DMS79 treated with DMSO at 0.1 percent for 48 hours (cell line): ENCODE measurements at regions not wholly inside any gene's neighbourhood (a gene's known extent, or its start where the extent isn't known, plus 50 kb on each side); places are given as distances from the start of the nearest gene placed in this dataset.

Source experiments
- DNase-seq: peaks from one replicate; lab custom pipeline; 2025; lab: John Stamatoyannopoulos, UW

DNA sequence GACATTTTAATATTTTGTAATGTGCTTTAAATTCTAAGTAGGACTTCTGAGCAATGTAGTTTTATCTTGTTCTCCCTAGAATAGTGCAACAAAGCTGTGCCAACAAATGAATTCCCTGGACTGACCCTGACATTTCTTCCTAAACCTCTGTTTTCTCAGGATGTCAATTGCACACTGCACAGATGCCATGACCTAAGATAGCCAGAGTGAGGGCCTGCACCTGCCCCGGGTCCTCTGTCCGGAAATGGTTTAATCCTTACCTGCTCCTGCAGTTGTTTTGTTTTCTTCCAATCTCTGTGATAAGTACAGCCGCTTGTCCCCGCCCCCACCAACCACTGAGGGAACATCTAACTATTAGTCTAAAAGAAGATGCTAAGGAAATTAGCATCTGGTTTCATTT lies 831.5 kb downstream of the GALC start:
- no peak for DNase-seq

DNA sequence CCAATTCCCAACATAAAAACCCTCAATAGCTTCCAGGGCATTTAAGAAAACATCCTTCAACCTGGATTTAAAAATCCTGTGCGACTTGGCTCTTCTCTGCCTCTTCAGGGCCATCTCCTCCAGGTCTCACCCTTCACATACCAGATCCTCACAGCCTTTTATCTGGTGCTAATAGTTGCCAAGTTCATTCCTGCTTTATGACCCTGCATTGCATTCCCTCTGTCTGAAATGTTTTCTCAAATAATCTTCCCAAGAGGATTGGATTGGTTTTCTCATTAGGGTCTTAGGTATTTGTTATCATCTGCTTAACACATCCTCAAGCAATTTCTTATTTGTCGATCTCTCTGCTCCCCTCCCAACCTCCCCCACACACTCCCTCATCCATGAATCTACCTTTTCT lies 832.0 kb downstream of the GALC start:
- DNase-seq = no peak

DNA sequence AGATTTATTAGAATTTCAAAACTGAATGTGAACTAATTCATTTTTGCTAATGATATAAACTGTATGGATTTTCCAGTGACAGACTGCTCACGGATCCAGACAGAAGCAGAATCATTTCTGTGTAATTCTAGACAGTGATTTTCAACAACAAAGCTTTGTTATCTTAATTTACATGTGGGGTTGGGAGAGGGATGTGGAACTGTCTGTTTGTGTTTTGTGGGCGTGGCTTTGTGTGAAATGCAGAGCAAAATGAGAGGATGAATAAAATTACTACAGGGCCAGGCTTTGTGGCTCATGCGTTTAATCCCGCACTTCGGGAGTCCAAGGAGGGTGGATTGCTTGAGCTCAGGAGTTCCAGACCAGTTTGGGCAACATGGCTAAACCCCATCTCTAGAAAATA lies 834.7 kb downstream of the GALC start:
- DNase-seq = no peak

DNA sequence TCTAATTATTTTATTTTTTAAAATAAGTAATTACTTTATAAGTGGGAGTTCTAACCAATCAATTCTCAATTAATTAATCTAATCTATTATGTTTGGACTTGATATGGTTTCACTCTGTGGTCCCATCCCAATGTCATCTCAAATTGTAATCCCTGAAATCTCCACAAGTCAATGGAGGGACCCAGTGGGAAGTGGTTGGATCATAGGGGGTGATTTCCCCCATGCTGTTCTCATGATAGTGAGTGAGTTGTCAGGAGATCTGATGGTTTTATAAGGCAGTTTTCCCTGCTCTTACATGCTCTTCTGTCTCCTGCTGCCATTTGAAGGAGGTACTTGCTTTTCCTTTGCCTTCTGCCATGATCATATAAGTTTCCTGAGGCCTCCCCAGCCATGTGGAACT lies 836.1 kb downstream of the GALC start:
- no peak for DNase-seq

DNA sequence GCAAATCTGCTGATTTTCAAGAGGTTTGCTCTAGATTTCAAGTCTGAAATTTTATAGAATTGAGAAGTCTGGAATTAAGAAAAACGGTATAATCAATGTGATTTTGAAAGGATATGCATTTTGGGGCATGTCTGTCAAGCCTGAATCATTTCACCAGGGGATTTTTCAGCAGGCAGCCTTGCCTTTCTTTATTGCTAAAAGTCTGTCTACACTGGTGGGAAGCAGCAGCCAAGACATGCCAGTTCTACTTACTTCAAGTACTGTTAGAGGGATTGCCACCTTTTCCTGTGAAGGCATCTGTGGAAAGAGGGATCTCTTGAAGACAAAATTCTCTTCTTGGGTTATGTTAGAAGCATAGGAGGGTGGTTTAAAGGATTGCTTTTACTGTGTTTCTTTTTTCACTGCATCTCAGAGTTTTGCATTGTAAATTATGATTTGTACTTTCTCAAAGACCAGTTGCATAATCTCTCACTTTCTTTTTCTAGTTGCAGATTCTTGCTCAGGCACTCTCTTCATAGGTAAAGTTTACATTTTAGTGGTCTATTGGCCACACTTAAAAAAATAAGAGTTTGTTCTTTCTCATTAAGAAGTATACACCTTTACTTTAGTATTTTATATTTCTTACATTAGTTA lies 837.0 kb downstream of the GALC start:
- DNase-seq = no peak

DNA sequence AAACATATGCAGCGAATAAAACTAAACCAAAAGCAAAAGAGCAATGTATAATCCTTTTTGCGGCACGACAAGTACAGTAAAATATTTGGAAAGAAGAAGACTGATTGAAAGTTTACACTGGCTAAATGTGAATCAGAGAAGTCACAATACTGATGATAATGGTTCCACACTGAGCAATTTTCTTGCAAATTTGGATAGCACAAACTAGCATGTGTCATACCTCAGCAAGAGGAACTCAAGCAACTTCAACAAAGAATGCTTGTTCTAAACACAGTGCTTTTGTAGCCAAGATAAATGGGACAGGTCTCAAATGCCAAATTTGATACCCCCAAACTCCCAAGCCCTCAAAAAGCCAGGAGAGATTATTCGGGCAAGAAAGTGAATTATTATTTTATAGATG lies 839.1 kb downstream of the GALC start:
- no peak for DNase-seq

DNA sequence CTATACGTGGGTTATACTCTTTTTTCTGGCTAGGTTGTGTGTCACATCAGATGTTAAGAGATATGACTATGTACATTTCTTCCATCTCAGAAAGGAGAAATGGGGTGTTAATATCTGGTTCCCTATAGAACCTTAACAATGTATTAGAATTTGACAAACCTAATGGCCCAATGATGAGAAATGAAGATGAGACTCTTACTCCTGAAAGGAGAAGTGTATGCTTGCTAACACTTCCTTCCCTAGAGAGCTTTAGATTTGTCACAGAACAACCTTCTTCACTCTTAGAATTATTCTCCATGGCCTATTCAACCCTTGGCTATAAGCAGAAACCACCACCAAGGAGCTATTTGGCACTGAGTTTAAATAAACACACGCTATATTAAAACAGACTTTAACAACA lies 839.6 kb downstream of the GALC start:
- no peak for DNase-seq

DNA sequence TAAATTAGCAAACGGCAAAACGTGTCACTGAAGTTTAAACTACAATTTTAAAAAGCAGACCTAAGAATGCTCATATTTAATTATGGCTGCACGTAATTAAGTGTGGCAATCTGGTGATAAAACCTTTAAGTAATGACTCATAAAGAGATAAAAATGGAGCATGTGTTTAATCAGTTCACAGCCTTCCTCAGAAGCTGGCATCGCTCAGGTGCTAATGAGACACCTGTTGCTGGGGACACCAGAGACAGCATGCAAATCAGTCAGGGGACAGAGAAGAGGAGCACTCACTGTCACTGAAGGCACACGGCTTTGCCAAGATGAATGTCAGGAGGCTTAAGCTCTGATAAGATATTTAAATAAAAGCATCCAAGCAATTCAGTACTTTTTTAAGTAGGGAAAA lies 840.3 kb downstream of the GALC start:
- no peak for DNase-seq

DNA sequence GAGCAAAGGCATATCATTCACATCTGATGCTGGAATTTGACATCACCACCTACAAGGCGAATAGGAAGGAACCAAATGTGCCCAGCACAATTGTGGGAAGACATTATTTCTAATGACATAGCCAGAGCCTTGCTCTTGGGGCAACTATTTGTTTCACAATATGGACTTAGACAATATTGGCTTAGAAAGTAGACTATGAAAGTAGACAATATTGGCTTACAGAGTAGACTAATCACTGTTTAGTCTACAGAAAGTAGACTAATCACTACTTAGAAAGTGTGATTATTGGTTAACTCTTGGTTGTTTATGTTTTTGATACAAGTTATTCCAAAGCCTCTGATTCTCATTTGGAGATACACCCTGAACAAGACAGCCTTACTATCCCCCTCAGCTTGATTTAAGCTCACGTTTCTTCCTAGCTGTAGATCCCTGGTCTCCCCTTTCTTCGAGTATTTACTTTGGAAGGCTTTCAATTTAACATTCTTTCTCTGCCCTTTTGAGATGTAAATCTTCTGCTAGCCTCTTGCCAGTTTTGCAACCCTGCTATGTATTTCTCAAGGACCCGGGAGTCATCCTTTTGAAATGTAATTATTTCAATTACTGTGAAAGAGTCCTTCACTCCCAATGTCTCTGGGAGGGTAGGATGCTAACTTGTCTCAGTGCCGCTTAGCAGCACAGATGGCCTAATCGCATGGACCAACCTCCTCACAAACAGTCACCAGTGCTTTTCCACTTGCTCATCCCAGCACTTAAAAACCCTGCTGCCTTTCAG lies 843.2 kb downstream of the GALC start:
- peak; percentile 92 for DNase-seq

DNA sequence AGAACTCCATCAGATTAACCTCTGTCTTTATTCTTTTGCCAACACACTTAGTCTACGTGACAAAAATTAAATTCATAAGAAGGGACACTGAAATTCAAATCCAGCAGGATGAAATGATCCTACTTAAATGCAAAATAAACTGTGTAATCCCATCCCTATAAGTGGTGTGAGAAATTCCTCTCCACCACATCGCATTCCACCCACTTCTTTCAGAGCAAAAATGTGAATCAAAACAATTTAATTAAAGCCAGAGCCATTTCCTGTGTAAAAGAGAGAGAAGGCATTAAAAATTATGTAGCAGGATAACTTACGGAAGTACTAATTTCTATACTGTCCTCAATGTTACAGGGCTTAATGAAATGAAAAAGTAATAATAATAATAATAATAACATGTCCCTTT lies 844.3 kb downstream of the GALC start:
- DNase-seq = no peak

DNA sequence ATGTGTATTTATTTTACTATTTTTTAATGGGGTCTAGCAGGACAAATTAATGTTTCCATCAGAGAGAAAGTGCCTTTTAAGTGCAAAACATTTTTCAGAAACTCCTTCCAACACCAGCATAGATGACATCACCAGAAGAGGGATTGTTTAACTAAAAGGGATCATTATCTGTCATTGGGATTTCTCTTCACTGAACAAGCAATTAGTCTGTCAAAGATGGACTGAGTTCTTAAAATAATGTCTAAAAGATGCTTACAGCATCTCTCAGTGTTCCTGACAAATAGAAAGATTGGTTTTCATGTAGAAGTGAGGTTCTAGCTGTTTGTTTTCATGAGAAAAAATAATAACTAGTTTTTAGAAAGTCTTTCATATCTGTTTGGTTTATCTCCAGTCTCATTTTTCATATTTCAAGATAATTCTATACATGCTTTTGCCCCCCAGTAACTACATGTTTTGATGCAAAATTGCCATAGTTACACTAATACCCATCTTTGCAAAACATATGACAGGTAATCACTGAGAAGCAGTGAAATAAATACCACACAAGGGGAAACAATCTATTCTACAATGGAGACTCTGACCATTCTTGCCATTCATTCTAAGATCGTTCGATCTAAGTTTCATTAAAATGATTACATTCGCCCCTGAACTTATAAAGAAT lies 850.3 kb downstream of the GALC start:
- DNase-seq = no peak

DNA sequence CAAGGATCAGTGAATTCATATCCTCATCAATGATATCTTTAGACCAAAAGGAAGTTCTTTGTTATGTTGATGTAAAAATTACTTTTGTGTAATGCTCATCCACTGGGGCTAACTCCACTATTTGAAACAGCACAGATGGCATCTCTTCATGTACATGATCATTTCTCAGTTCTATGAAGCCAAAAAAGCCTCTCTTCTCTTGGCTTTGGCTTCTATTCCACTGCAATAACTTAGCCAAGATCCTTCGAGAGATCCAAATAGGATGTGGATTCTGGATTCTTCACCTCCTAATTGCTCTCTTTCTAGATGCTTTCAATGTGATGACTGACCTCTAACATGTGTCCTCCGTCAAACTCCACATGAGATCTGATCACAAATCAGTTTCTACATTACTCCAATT lies 851.2 kb downstream of the GALC start:
- DNase-seq = no peak

DNA sequence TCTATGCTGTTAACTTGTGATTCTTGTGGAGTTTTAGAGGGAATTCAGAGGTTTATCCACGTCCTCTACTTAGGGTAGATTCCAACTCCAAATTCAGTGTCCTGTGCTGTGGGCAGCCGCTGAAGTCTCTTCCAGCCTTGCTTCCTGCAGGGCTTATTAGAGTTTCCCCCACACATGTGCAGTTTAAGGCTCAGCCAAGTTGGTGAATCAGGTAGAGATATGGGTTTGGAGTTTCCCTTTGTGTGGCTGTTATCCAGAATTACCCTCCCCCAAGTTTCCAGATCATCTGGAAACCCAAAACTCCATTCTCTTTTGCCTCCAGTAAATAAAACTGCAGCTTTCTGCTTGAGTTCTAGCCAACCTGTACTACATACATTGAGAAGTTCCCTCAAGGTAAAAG lies 853.7 kb downstream of the GALC start:
- no peak for DNase-seq

DNA sequence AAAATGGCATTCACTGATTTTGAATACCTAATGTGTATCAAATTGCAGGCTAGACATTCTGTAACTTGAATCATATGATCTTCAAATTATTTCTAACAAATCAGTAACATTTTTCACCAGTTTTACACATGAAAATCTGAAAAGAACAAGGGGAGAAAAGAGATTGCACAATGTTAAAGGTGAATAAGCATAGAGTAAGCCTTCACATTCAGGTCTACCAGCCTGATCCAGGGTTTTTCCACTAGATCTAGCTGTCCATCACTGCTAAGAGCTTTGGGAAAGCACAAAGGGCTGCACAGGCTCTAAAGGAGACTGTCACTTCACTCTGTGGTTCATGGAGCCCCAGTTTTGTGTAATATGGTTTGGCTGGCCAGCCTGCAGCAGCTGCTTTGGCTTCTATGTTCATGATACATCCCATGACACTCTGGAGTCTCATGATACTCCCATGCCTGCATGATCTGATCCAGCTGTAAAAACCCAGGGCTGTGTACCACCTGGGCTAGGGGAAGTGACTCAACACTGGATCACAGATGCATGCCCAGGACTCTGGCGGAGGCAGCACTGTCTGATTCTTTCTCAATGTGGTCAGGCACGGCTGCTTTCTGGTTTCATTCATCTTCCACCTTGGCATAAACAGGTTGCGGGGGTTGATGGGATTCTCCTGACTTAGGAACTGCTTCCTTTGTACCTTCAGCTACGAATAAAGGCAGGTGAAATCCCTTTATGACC lies 859.7 kb downstream of the GALC start:
- no peak for DNase-seq

DNA sequence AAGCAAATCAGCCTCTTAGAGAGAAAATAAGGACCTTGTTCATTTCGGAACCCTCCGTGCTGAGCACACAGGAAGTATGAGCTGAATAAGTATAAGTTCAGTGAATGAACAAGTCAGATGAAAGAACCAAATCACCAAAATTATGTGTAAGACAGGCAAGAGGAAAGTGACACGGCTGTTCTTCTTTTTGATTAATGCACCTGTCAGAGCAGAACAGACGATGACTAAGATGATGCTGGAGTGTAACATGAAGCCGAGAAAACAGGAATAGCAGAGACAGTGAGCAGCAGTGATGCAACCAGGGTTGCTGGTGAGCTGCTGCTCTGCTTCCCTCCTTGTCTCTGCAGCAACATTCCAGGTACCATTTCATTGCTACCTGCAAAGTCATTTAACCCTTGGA lies 861.1 kb downstream of the GALC start:
- no peak for DNase-seq

DNA sequence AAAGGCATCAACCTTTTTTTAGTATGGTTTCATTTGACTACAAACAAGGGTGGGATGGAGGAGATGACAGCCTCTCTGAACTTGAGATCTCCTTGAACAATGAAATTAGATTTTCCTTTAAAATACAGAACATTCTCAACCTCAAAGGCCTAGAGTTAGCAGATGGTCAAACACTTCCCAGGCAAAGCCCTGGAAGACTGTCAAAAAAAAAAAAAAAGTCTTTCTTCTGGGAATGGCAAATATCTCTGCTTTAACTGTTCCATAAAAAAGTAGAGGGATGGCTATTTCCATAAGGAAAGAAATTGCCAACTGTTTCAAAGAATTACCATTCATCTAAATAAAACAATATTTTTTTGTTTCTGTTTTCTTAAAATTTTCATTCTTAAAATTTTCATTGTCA lies 870.8 kb downstream of the GALC start:
- DNase-seq = no peak

DNA sequence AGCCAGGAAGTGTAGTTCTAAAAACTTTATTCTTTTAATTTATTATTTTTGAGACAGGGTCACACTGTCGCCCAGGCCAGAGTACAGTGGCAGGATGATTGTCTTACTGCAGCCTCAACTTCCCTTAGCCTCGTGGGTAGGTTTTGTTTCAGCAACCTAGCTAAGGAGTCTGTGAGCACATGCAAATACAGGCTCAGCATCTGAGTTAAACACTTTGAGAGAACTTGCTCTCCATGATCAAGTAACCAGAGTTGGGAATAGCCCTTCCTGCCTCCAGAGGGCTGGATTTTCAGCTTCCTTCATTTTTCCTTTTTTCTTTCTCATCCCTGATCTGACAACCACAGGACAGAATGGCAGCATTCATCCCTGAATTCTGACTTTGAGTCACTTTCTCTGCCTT lies 871.3 kb downstream of the GALC start:
- DNase-seq = no peak

DNA sequence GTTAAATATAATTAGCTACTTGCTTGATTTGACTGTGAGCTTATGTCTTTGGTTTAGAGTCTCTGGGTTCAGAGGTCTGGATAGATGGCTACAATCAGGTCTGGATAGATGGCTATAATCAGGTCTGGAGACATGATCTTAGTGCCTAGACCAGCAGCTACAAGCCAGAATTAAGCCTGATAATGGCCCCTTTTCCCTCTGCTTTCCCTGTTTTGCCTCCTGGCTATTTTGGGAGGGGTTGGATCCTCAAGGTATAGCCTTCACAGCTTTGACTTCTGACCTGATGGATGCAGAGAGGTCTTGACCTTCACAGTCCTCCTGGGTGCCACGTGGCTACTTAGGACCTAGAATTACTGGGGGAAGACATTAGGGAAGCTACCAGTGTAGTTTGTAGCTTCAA lies 877.7 kb downstream of the GALC start:
- DNase-seq = no peak

DNA sequence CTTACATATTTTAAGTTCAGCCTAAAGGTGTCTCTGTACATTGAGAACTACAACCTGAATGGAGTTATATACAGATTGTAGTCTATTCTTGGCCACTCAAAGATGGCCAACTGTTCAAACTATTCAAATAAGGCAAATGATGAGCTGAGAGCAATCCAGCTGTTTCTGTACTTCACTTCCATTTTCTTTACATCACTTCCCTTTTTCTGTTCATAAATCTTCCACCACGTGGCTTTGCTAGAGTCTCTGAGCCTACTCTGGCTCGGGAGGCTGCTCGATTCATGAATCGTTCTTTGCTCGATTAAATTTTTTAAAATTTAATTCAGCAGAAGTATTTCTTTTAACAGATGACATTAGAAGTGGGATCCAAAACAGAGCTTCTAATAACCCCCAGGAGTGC lies 879.7 kb downstream of the GALC start:
- DNase-seq = no peak

DNA sequence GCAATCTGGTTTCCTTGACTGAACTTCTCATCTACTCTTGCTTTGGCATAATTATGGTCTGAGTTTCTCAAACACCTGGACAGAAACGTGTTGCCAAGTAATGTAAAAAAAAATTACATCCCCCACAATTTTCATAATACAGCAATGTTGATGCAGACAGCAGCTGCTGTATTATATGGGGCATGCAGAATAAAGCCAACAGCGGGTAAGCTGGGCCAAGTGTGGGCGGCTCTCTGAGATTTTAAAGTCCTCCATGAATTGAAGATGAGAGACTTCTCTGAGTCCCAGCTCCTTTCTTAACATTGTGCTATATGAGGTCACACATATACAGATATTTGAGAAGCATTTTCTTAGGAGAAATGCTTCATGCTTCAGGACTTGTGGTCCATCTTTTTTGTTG lies 881.2 kb downstream of the GALC start:
- peak; percentile 82 for DNase-seq

DNA sequence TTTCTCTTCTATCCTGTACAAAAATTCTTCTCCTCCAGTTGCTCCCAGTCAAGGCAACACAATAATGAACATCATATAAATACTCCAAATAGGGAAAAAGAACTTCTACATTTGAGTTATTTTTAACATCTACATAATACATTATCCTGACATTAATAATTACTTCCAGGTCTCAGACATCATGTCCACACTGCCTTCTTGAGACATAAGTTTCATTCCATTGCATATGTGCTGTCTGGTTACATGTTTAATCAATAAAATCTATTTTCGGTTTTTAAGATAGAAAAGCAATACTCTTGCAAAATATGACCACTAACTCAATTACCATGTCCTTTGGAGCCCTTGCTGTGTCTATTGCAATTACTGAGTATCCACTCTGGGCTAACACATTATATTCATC lies 881.9 kb downstream of the GALC start:
- no peak for DNase-seq

DNA sequence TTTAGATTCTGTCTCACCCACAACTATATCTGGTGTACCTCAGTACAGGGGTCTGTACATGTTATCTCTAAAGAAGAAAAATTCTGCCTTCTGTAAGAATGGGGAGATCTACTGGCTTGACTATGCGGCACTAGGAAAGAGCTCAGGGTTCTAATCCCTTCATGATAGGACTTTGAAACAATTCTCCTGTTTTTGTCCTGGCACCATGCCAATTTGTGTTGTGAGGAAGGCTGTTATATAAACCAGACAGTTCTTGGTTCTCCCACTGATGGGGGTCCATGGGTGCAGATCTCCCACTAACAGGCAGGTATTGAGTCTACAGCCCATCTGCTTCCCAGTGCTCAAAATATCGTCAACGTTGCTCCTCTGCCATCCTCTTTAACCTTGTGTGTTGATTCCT lies 883.7 kb downstream of the GALC start:
- DNase-seq = no peak

DNA sequence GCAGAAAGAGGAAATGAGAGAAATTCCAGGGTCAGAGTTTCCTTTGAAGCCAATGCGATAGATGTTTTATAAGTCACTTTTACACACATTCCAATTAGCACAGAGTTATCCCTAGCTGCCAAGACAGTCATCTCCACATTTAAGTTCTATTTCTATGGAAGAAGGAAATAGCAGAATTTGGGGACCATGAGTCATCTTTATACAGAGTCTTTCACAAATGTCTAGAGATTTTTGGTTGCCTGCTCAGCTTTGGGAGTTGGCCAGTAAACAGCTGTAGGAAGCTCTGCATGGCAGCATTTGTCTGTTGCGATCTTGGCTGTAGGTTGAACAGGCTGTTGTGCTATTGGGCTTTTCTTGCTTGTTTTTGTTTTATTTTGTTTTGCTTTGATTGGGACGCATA lies 884.3 kb downstream of the GALC start:
- DNase-seq = no peak
